Neural cell (in vitro differentiated cells): ENCODE measurements at regions not wholly inside any gene's neighbourhood (a gene's known extent, or its start where the extent isn't known, plus 50 kb on each side); places are given as distances from the start of the nearest gene placed in this dataset.

ENCODE experiments used
- H2AFZ ChIP-seq: fragments of 200-600, 300-800 bp; sonication (generic), shearing (Covaris generic); 2 replicates; pipeline ENCODE4 v1.6.0; 2014; ENCODE audit warnings: low read depth, mild to moderate bottlenecking, antibody characterized with exemption, low read length, moderate library complexity
- H3F3A ChIP-seq: fragments of 200-600 bp; shearing (Covaris generic); 2 replicates; pipeline ENCODE4 v1.6.1; 2016; ENCODE audit warnings: mild to moderate bottlenecking, moderate library complexity, mixed read lengths, antibody characterized with exemption, low read length; ENCODE audit not compliant: insufficient read depth, poor library complexity, severe bottlenecking
- H3K27ac ChIP-seq: fragments of 200-600, 300-800 bp; sonication (generic), shearing (Covaris generic); 2 replicates; pipeline ENCODE4 v1.5.1; 2014; ENCODE audit warnings: mild to moderate bottlenecking, low read length, moderate library complexity
- H3K27me3 ChIP-seq: fragments of 300-800, 200-600 bp; sonication (generic), shearing (Covaris generic); 2 replicates; pipeline ENCODE4 v1.6.0; 2014; ENCODE audit warnings: mild to moderate bottlenecking, low read depth, low read length, moderate library complexity; ENCODE audit not compliant: insufficient read depth
- H3K36me3 ChIP-seq: fragments of 300-800, 200-600 bp; sonication (generic), shearing (Covaris generic); 2 replicates; pipeline ENCODE4 v1.5.1; 2014; ENCODE audit warnings: mild to moderate bottlenecking, antibody characterized with exemption, low read length, moderate library complexity; ENCODE audit not compliant: insufficient read depth
- H3K4me2 ChIP-seq: fragments of 300-800, 200-600 bp; sonication (generic), shearing (Covaris generic); 2 replicates; pipeline ENCODE4 v1.6.0; 2014; ENCODE audit warnings: mild to moderate bottlenecking, low read length
- H3K4me3 ChIP-seq: fragments of 300-800, 200-600 bp; sonication (generic), shearing (Covaris generic); 2 replicates; pipeline ENCODE4 v1.5.1; 2014; ENCODE audit warnings: mild to moderate bottlenecking, low read length, moderate library complexity
- H3K79me2 ChIP-seq: fragments of 200-600 bp; shearing (Covaris generic); replicated peaks from 2 replicates; pipeline ENCODE4 v1.6.0; 2014; ENCODE audit warnings: mild to moderate bottlenecking, low read length, moderate library complexity; ENCODE audit not compliant: insufficient read depth
- H3K9ac ChIP-seq: fragments of 300-800, 200-600 bp; sonication (generic), shearing (Covaris generic); 2 replicates; pipeline ENCODE4 v1.6.1; 2016; ENCODE audit warnings: mild to moderate bottlenecking, low read length, mixed read lengths
- H3K9me2 ChIP-seq: fragments of 200-600 bp; shearing (Covaris generic); 2 replicates; pipeline ENCODE4 v1.6.1; 2016; ENCODE audit warnings: mild to moderate bottlenecking, low read length, mixed read lengths; ENCODE audit not compliant: insufficient read depth
- H3K9me3 ChIP-seq: fragments of 200-600, 300-800 bp; sonication (generic), shearing (Covaris generic); 2 replicates; pipeline ENCODE4 v1.6.1; 2016; ENCODE audit warnings: mild to moderate bottlenecking, mixed run types, low read length, moderate library complexity, mixed read lengths
- H4K20me1 ChIP-seq: fragments of 200-600 bp; shearing (Covaris generic); 2 replicates; pipeline ENCODE4 v1.6.1; 2016; ENCODE audit warnings: mild to moderate bottlenecking, mixed run types; ENCODE audit not compliant: insufficient read depth
- CTCF ChIP-seq: fragments of 450-650 bp; IDR thresholded peaks from 2 replicates; pipeline ENCODE4 v1.5.1; 2014; ENCODE audit warnings: antibody characterized with exemption, mild to moderate bottlenecking, moderate library complexity; ENCODE audit not compliant: poor library complexity, severe bottlenecking
- EP300 ChIP-seq: fragments of 450-650 bp; conservative IDR thresholded peaks from 2 replicates; pipeline ENCODE4 v1.6.1; 2014; ENCODE audit warnings: antibody characterized with exemption, mild to moderate bottlenecking, moderate library complexity; ENCODE audit not compliant: poor library complexity, severe bottlenecking
- EZH2 ChIP-seq: fragments of 200-600, 300-800 bp; shearing (Covaris generic), sonication (generic); IDR thresholded peaks from 2 replicates; pipeline ENCODE4 v1.6.1; 2014; ENCODE audit warnings: antibody characterized with exemption, low read length, borderline replicate concordance, mild to moderate bottlenecking; ENCODE audit not compliant: insufficient read depth, poor library complexity, severe bottlenecking
- MXI1 ChIP-seq: fragments of 450-650 bp; conservative IDR thresholded peaks from 2 replicates; pipeline ENCODE4 v1.6.1; 2014; ENCODE audit warnings: antibody characterized with exemption, mild to moderate bottlenecking; ENCODE audit not compliant: poor library complexity, severe bottlenecking
- POLR2AphosphoS5 ChIP-seq: IDR thresholded peaks from 2 replicates; pipeline ENCODE4 v1.6.1; 2012
- RAD21 ChIP-seq: fragments of 450-650 bp; conservative IDR thresholded peaks from 2 replicates; pipeline ENCODE4 v1.6.1; 2014; ENCODE audit warnings: antibody characterized with exemption, mild to moderate bottlenecking, moderate library complexity
- REST ChIP-seq: IDR thresholded peaks from 2 replicates; pipeline ENCODE4 v1.6.1; 2012; ENCODE audit warnings: borderline replicate concordance
- SMC3 ChIP-seq: fragments of 450-650 bp; conservative IDR thresholded peaks from 2 replicates; pipeline ENCODE4 v1.6.1; 2014; ENCODE audit warnings: antibody characterized with exemption, mild to moderate bottlenecking, moderate library complexity; ENCODE audit not compliant: poor library complexity
- TAF1 ChIP-seq: IDR thresholded peaks from 2 replicates; pipeline ENCODE4 v1.6.1; 2012; ENCODE audit warnings: low read depth

GRCh38 chr3:66618066-66618465, 117.2 kb upstream of the LRIG1 start:
- Histone ChIP-seq H3F3A (no peaks in the 10 kb centered on the region), H3K36me3 (no peaks in the 10 kb centered on the region), H3K4me3 (no peak overlapping the region), H3K27ac (no peak overlapping the region), H3K27me3 (no peaks in the 10 kb centered on the region), H3K79me2 (no peaks in the 10 kb centered on the region), H3K9ac (no peak overlapping the region), H2AFZ (no peak overlapping the region), H3K9me2 (no peaks in the 10 kb centered on the region), H3K9me3 (no peaks in the 10 kb centered on the region), H4K20me1 (no peaks in the 10 kb centered on the region), H3K4me2 (no peak overlapping the region)
- TF ChIP-seq MXI1 (no peak), CTCF (no peak), EP300 (no peak), REST (no peak), EZH2 (no peak), SMC3 (no peak), RAD21 (no peak), TAF1 (no peak), POLR2AphosphoS5 (no peak)

GRCh38 chr3:66620296-66620695, 119.5 kb upstream of the LRIG1 start:
- H3K4me3 ChIP-seq: no peak overlapping the region
- no peaks in the 10 kb centered on the region for H4K20me1 ChIP-seq
- no peaks in the 10 kb centered on the region for H3K27me3 ChIP-seq
- no peaks in the 10 kb centered on the region for H3F3A ChIP-seq
- no peak overlapping the region for H3K4me2 ChIP-seq
- H2AFZ ChIP-seq: no peak overlapping the region
- no peak for TF ChIP-seq SMC3
- TF ChIP-seq MXI1: no peak
- TF ChIP-seq EZH2: no peak
- no peak for TF ChIP-seq CTCF
- no peak for TF ChIP-seq EP300
- no peak for TF ChIP-seq REST
- no peak for TF ChIP-seq TAF1
- H3K9me2 ChIP-seq: no peaks in the 10 kb centered on the region
- no peak overlapping the region for H3K9ac ChIP-seq
- no peaks in the 10 kb centered on the region for H3K36me3 ChIP-seq
- no peaks in the 10 kb centered on the region for H3K79me2 ChIP-seq
- no peak overlapping the region for H3K27ac ChIP-seq
- no peaks in the 10 kb centered on the region for H3K9me3 ChIP-seq
